GM12878 (cell line): ENCODE measurements at regions not wholly inside any gene's neighbourhood (a gene's known extent, or its start where the extent isn't known, plus 50 kb on each side); places are given as distances from the start of the nearest gene placed in this dataset.

Source experiments
- ATAC-seq: fragments of 200-7000 bp; cut with Tn5 transposase; 3 replicates; pipeline ENCODE4 v1.9.1; 2020; ENCODE audit warnings: mild to moderate bottlenecking, moderate library complexity
- BruUV-seq: library from RNA; stranded (reverse); fragments of 400-500 nt; replicated peaks from 2 replicates; lab custom pipeline; 2021; lab: Mats Ljungman, UMichigan
- CTCF ChIA-PET: fragments of 300-600 bp; sonication (Branson Sonifier 250); formaldehyde crosslinking; extraction: SDS; loops from one replicate; lab custom pipeline; 2021; ENCODE audit warnings: inconsistent platforms; lab: Yijun Ruan, JAX
- POLR2A ChIA-PET: fragments of 350-600 bp; formaldehyde crosslinking; extraction: SDS; loops from one replicate; lab custom pipeline; 2021; ENCODE audit warnings: inconsistent platforms; lab: Charles Lee
- RAD21 ChIA-PET: fragments of 300-600 bp; sonication (Branson Sonifier 250); formaldehyde crosslinking; loops from one replicate; lab custom pipeline; 2023; ENCODE audit warnings: antibody characterized with exemption; ENCODE audit not compliant: unreplicated experiment; lab: Charles Lee
- SMC1A ChIA-PET: fragments of 300-600 bp; sonication (Branson Sonifier 250); formaldehyde crosslinking; loops from one replicate; lab custom pipeline; 2023; ENCODE audit not compliant: unreplicated experiment, uncharacterized antibody; lab: Charles Lee
- DNase-seq: peaks from one replicate; pipeline ENCODE4 v3.0.0-alpha.2; 2011; ENCODE audit warnings: low read depth, low spot score
- FAIRE-seq: peaks from 3 replicates; lab custom pipeline; 2011; peaks lifted over from hg19 to GRCh38; lab: Jason Lieb, UNC
- H2AFZ ChIP-seq: 2 replicates; pipeline ENCODE4 v1.6.0; 2011; ENCODE audit warnings: low read depth, low read length, control low read depth; ENCODE audit not compliant: control insufficient read depth
- H3K27ac ChIP-seq: 2 replicates; pipeline ENCODE4 v1.5.1; 2011; ENCODE audit warnings: control low read depth; ENCODE audit not compliant: control insufficient read depth, insufficient read depth
- H3K27me3 ChIP-seq, 2 experiments: replicated peaks in 1 of 2; 2 replicates each; pipeline versions ENCODE4 v1.6.0 to v1.6.1; 2011; ENCODE audit warnings: low read length in 1 of 2; ENCODE audit not compliant: control insufficient read depth in 2 of 2, insufficient read depth in 2 of 2
- H3K36me3 ChIP-seq, 2 experiments: 2 replicates each; pipeline ENCODE4 v1.5.1; 2011; ENCODE audit warnings: low read length in 1 of 2; ENCODE audit not compliant: control insufficient read depth in 2 of 2, insufficient read depth in 2 of 2
- H3K4me1 ChIP-seq: 2 replicates; pipeline ENCODE4 v1.6.1; 2011; ENCODE audit warnings: mild to moderate bottlenecking, low read length, moderate library complexity, mixed read lengths; ENCODE audit not compliant: control insufficient read depth, insufficient read depth
- H3K4me2 ChIP-seq: 2 replicates; pipeline ENCODE4 v1.6.0; 2011; ENCODE audit warnings: control low read depth; ENCODE audit not compliant: control insufficient read depth, insufficient read depth
- H3K4me3 ChIP-seq: fragments of 200-600 bp; sonication (generic); 2 replicates; pipeline ENCODE4 v1.5.1; 2016
- H3K79me2 ChIP-seq: 2 replicates; pipeline ENCODE4 v1.6.0; 2011; ENCODE audit warnings: low read length; ENCODE audit not compliant: control insufficient read depth, insufficient read depth
- H3K9ac ChIP-seq: 2 replicates; pipeline ENCODE4 v1.8.0; 2011; ENCODE audit warnings: low read length, control low read depth, mixed read lengths; ENCODE audit not compliant: control insufficient read depth, insufficient read depth
- H3K9me3 ChIP-seq: replicated peaks from 3 replicates; pipeline ENCODE4 v1.5.1; 2011; ENCODE audit warnings: mild to moderate bottlenecking, low read length; ENCODE audit not compliant: control insufficient read depth, insufficient read depth
- H4K20me1 ChIP-seq: 2 replicates; pipeline ENCODE4 v1.6.0; 2011; ENCODE audit not compliant: control insufficient read depth, insufficient read depth
- BHLHE40 ChIP-seq, 2 experiments: fragments of 450-650 bp in 1 of 2; IDR thresholded peaks; 2 replicates each; pipeline ENCODE4 v1.6.1; 2011 to 2017; ENCODE audit warnings: low read depth in 2 of 2, borderline replicate concordance in 1 of 2, improper control_type of control experiment in 1 of 2, low read length in 1 of 2, mild to moderate bottlenecking in 1 of 2
- HDAC2 ChIP-seq: fragments of 200-600 bp; sonication (generic); IDR thresholded peaks from 2 replicates; pipeline ENCODE4 v1.6.1; 2017
- IKZF1 ChIP-seq: fragments of 450-650 bp; conservative IDR thresholded peaks from 2 replicates; pipeline ENCODE4 v1.6.1; 2017; ENCODE audit warnings: antibody characterized with exemption, mild to moderate bottlenecking
- LARP7 ChIP-seq: fragments of 450-650 bp; IDR thresholded peaks from 2 replicates; pipeline ENCODE4 v1.6.1; 2017; ENCODE audit warnings: mild to moderate bottlenecking
- PAX8 ChIP-seq: fragments of 450-650 bp; IDR thresholded peaks from 2 replicates; pipeline ENCODE4 v1.6.1; 2017; ENCODE audit warnings: mild to moderate bottlenecking, moderate library complexity
- POLR2AphosphoS2 ChIP-seq: IDR thresholded peaks from 2 replicates; pipeline ENCODE4 v1.6.1; 2011; ENCODE audit warnings: low read depth, mild to moderate bottlenecking, low read length, improper control_type of control experiment, moderate library complexity
- SUPT20H ChIP-seq: IDR thresholded peaks from 2 replicates; pipeline ENCODE4 v1.6.1; 2011; ENCODE audit warnings: low read depth, mild to moderate bottlenecking, low read length, moderate library complexity, borderline replicate concordance; ENCODE audit not compliant: control insufficient read depth
- TARDBP ChIP-seq: IDR thresholded peaks from 2 replicates; pipeline ENCODE4 v1.6.1; 2016; ENCODE audit warnings: borderline replicate concordance
- WGBS: methylation state at CpG from one replicate; pipeline ENCODE4 v1.1.6; 2016; ENCODE audit warnings: low lambda C conversion rate; ENCODE audit not compliant: insufficient replicate concordance, insufficient coverage; ENCODE audit errors: missing lambda C conversion rate; 5-methylcytosine and 5-hydroxymethylcytosine counted together
- in situ Hi-C: fragments of 300-500 bp; cut with MboI; formaldehyde crosslinking; loops from 9 replicates; pipeline ENCODE4 v1.14.3; 2018; ENCODE audit warnings: mixed read lengths
- intact Hi-C: fragments of 100-400 bp; cut with micrococcal nuclease; formaldehyde crosslinking; loops from one replicate; pipeline ENCODE4 v1.14.2; 2022; ENCODE audit not compliant: unreplicated experiment
- TF ChIP-seq, protein P1 (sequence below): fragments of 450-650 bp; conservative IDR thresholded peaks from 2 replicates; pipeline ENCODE4 v1.6.1; 2017; ENCODE audit warnings: mild to moderate bottlenecking, moderate library complexity
- TF ChIP-seq, protein P2 (sequence below): IDR thresholded peaks from 2 replicates; pipeline ENCODE4 v1.6.1; 2011; ENCODE audit warnings: low read depth, low read length, improper control_type of control experiment, borderline replicate concordance
- TF ChIP-seq, protein P3 (sequence below): IDR thresholded peaks from 2 replicates; pipeline ENCODE4 v1.6.1; 2012; ENCODE audit warnings: low read length, inconsistent platforms

DNA sequence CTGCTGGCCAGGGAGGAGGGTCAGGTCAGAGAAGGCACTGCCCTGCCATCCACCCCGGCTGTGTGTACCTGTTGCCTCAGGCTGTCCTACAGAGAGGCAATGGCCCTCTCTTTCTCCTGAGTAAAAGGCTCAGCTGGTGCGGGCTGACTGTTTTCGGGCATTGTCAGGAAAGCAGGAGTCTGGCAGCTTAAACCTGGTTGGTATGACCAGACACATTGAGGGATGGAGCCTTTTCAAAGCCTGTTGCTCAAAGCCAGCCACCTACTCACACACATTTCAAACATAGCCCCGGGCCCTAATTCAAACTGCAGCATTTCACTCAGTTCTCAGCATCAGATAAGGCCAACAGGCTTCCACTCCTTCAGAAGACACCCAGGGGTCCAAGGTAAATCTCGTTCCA, 61.8 kb upstream of the PDX1 start:
- ChIA-PET SMC1A (no interaction called here), CTCF (no interaction called here), RAD21 (no interaction called here), POLR2A (no interaction called here)
- H3K9ac ChIP-seq = no peak overlapping the region
- H3K4me2 ChIP-seq = no peak overlapping the region
- H3K27ac ChIP-seq = no peak overlapping the region
- TF ChIP-seq BHLHE40 (IDR thresholded peaks at IDR 0.05; ENCODE audit: borderline replicate concordance in 1 of 2, low read depth in 2 of 2, low read length in 1 of 2) = no peak
- TF ChIP-seq SUPT20H = no peak
- no peak for TF ChIP-seq LARP7
- TF ChIP-seq, protein P1, sequence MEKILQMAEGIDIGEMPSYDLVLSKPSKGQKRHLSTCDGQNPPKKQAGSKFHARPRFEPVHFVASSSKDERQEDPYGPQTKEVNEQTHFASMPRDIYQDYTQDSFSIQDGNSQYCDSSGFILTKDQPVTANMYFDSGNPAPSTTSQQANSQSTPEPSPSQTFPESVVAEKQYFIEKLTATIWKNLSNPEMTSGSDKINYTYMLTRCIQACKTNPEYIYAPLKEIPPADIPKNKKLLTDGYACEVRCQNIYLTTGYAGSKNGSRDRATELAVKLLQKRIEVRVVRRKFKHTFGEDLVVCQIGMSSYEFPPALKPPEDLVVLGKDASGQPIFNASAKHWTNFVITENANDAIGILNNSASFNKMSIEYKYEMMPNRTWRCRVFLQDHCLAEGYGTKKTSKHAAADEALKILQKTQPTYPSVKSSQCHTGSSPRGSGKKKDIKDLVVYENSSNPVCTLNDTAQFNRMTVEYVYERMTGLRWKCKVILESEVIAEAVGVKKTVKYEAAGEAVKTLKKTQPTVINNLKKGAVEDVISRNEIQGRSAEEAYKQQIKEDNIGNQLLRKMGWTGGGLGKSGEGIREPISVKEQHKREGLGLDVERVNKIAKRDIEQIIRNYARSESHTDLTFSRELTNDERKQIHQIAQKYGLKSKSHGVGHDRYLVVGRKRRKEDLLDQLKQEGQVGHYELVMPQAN = no peak
- no peak for TF ChIP-seq TARDBP
- no peak for TF ChIP-seq HDAC2
- TF ChIP-seq, protein P2, sequence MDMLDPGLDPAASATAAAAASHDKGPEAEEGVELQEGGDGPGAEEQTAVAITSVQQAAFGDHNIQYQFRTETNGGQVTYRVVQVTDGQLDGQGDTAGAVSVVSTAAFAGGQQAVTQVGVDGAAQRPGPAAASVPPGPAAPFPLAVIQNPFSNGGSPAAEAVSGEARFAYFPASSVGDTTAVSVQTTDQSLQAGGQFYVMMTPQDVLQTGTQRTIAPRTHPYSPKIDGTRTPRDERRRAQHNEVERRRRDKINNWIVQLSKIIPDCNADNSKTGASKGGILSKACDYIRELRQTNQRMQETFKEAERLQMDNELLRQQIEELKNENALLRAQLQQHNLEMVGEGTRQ = no peak
- no peak for TF ChIP-seq IKZF1
- TF ChIP-seq PAX8 = no peak
- TF ChIP-seq POLR2AphosphoS2 = no peak
- TF ChIP-seq, protein P3, sequence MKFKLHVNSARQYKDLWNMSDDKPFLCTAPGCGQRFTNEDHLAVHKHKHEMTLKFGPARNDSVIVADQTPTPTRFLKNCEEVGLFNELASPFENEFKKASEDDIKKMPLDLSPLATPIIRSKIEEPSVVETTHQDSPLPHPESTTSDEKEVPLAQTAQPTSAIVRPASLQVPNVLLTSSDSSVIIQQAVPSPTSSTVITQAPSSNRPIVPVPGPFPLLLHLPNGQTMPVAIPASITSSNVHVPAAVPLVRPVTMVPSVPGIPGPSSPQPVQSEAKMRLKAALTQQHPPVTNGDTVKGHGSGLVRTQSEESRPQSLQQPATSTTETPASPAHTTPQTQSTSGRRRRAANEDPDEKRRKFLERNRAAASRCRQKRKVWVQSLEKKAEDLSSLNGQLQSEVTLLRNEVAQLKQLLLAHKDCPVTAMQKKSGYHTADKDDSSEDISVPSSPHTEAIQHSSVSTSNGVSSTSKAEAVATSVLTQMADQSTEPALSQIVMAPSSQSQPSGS = no peak
- no peak for FAIRE-seq
- in situ Hi-C loops = no loop called here
- no peak for DNase-seq
- H3K36me3 ChIP-seq = no peaks in the 10 kb centered on the region
- peaks cover 4% of the 10 kb centered on the region in 2 experiments for H3K27me3 ChIP-seq
- H3K9me3 ChIP-seq = no peaks in the 10 kb centered on the region
- H3K4me1 ChIP-seq = no peaks in the 10 kb centered on the region
- no peak overlapping the region for H3K4me3 ChIP-seq
- WGBS = 20% methylated on average over 5 of the region's 5 CpGs
- no TSS peak for BruUV-seq
- no peaks in the 10 kb centered on the region for H3K79me2 ChIP-seq
- H4K20me1 ChIP-seq = no peaks in the 10 kb centered on the region
- no peak overlapping the region for H2AFZ ChIP-seq
- ATAC-seq = no peak
- intact Hi-C loops = no loop called here
